ENCODE measurements at regions not wholly inside any gene's neighbourhood (a gene's known extent, or its start where the extent isn't known, plus 50 kb on each side); places are given as distances from the start of the nearest gene placed in this dataset.

DNA sequence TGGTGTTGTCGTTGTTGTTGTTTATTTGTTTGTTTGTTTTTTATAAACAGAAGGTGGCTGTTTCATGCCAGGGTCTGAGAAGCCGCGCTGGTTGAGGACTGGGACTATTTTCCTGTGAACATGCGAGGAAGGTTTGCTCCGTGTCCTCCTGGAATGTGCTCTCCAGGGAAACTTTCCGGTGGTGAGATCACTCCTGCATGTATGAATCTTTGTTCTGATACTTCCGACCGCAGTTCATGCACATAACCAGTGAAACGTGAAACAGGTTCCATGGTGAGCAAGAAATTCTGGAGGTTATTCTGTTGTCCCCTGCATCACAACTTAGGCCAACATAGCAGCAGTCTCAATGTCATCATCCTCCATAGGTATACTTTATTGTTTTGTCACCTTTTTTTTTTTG lies 187.6 kb upstream of the ARGLU1 start:
- no peak for DNase-seq

DNA sequence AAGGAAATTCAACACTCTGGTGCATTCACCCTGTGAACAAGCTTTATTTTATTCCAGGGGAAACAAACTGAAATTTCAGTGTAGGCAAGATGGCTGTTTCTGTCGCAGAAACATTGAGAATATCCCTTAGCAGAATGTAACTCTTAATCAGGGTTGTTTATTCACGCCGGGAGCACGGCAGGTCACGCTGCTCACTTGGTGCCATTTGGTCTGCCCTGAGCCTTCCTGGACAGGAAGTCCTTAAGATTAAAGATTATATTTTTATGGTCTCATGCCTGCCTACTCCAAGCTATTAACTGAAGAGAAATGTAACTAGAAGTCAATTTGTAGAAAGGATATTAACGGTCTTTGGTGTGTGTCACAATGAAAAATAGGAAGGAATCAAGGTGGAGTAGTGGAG lies 185.3 kb upstream of the ARGLU1 start:
- DNase-seq: no peak

DNA sequence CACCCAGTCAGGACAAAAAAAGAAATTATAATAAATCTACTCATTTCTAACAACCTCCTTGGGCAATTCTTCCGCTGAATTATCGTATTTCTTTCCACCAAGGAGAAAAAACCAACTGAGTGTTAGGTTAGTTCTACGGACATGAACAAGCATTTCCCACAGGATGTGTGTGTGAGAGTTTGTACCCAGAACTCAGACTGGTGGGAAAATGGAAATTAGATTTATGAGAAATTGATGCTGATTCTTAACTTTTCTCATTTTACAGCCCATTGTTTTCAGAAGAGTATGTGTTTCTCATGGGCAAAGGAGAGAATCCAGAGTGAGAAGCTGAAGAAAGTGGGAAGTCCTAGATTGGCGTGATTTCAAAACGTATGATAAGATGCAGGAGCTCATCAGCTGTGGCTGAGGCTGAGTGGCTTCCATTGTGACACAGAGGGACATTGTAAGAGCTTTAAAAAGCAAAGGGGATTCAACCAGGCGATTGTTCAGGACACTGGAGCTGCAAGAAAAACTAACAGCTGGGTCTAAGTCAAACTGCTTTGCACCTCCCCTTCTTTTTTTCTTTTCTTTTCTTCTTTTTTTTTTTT lies 184.7 kb upstream of the ARGLU1 start:
- DNase-seq: no peak

DNA sequence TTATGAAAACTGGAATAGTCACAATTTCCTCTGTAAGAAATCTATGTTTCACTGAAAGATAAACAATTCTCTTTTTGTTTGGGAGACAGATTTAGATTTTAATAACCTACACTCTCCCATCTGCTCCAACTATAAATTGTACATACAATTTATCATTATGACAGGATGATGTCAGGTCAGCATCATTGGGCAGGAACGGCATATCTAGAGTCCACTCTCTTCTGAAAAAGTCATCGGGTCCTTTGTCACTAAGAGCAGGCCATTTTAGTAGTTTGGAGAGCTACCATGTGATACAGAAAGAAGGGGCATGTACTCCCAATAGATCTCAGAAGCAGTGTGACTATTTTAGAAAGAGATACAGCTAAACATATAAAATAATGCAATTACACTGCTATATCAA lies 180.8 kb upstream of the ARGLU1 start:
- DNase-seq: no peak

DNA sequence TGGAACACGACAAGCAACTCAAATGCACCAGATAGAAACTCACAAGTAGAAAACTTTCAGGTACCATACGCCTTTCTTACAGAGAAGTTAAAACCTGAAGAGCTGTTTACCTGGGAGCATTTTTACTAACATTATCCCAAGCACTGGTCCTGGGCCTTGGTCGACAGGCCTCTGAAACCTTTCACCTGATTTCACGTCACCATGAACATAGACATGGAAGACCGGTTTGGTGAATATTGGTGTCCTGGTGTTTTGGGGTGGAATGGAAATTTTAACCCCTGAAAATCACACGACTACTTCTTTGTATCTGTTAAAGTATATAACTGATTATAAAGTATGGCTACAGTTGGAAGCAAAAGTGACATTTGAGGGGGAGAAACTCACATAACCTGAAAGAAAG lies 176.6 kb upstream of the ARGLU1 start:
- DNase-seq: no peak

DNA sequence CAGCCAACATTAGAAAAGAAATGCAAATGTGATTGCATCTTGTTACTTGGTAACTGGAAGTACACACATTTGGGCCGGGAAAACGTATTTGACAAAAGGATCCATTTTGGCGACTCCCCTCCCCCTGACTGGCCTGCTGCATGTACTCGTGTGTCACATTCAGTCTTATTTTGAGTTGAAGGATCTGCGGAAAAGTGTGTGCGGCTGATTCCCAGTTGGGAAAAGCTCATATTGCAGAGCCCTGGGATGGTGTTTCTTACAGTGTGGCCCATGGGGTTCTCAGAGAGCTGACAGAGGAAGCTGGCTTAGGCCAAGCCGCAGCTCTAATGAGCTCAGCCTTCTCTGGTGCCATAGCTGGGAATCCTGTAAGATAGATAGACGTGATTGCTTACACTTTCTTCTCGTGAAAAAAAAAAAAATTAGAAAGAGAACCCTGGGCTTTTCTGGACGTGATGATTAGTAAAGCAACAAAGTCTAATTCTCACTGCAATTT lies 170.3 kb upstream of the ARGLU1 start:
- no peak for DNase-seq

DNA sequence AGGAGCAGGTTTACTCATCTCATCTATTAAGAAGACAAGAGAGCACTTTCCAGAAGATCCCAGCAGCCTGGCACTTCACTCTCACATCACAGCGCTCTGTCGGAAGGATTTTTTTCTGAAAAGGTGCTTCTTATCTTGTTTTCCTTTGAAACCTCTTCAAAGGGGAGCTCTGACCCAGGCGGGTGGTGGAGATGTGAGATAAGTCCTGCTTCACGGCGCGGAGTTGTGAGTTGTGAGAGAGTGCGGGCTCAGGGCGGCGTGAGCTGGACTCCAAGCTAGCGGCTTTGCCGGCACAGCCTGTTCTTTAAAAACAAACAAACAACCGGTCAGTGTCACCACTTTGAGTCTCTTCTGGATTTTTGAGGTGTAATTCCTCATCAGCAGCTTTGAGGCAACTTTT lies 169.0 kb upstream of the ARGLU1 start:
- DNase-seq: no peak

DNA sequence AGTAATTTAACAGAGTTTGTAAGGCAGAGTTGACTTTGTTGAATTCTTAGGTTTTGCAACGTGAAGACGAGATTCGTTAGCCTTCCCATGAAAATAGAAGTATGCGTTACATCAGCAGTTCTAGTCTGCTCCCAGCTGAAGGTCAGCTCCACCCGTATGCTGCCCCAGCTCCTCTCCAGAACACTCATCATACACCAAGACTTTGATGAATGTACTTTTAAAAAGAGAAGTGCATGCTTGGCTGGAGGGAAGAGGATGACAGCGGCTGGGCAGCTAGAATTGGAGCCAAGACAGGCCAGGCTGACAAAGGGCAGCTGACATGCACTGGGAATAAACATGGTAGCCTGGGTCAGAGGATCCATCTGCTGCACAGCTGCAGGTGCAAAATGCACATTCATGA lies 166.3 kb upstream of the ARGLU1 start:
- DNase-seq: no peak

DNA sequence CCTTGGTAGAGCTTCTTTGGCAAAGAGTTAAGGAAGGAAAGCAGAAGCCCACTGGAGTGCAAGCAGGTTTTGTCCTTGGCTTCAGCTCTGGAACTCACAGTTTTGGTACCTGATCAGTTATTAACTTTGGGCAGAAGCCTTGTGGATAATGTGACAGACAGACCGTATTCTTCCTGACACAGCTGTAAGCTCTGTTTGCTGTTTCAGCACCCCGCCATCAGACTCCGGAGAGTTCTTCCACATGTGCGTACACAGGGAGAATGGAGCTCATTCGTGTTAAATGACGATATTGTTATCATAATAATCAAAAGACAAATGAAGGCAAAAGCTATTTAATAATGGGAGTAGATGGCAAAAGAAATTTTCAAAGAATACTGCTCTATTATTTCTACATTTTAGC lies 155.1 kb upstream of the ARGLU1 start:
- DNase-seq: no peak

DNA sequence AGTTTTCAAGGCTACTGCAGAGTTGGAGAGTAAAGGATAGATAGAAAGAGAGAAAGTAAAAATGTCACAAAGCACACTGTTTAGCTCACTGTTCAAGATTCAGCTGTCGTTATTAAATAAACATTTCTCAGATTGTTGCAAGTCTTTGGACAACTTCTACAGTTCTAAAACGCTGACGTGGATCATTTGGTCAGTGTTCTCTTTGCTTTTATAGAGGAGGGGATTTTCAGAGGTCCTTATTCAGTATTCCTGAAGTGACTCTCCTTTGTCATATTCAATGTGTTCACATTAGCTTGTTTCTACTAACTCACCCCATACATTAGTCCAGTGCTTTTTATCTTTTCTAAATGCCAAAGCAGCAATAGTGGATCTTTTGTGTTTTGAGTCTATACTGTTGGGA lies 154.7 kb upstream of the ARGLU1 start:
- DNase-seq: no peak

DNA sequence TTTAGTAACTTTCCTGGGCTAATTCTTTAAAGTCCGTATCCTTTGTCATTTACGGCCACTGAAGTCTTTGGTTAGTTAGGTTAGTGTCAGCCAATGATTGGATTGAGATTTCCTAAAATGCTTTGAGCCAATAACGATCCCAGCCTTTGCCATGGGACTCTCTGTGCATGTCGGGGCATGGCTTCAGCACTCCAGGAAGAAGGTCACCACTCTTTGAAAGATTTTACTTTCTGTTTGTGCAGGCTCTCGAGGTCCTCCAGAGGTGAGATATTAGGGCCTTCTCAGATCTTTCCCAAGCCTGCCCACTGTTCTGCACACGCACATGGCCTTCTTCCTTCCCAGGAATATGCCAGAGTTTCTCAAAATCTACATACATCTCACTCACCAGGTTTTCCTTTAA lies 153.7 kb upstream of the ARGLU1 start:
- no peak for DNase-seq

DNA sequence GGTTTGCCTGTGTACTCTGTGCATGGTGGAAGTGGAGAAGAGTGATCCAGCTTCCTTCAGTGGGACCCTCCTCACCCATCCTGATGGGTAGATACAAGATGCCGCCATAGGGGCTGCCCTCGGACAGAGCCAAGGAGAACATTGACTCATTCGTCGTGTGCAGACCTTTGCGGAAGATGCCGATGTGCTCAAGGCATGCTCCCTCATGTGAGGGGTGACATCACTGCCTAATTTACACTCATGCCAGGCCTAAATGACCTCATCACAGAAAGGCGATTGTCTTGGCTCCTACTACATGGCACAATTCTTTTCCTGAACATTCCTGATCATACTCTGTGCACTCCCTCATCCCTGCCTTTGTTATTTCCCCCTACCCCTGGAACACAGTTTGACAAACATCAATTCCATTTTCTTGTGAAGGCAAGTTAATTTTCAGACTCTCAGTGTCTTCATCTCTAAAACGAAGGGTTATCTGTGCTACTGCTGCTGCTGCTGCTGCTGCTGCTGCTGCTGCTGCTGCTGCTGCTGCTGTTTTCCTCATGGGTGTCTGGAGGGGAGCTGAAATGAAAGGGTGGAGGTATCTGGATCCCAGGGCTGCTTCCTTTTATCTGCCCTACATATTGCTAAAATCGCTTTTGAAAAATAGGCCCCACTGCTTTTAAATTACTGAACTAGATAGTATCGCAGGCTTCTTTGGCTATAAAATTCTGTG lies 146.5 kb upstream of the ARGLU1 start:
- DNase-seq: no peak

DNA sequence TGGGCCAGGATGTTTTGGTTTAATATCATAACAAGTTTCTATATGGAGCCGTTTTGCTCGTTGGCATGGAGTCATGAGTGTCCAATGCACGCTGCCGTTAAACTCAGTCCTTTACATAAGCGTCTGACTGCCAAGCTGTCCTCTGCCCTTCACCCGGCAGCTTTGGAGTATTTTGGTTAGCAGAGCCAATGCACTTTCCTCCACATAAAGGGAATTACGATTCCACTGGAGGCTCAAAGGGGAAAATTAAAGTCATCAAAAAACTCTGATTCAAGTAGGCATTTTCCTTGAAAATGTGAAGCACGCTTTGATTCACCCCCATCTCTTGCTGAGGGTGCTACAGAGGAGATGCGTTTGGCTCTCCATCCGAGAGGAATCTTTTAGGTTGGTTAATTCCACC lies 144.4 kb upstream of the ARGLU1 start:
- no peak for DNase-seq

DNA sequence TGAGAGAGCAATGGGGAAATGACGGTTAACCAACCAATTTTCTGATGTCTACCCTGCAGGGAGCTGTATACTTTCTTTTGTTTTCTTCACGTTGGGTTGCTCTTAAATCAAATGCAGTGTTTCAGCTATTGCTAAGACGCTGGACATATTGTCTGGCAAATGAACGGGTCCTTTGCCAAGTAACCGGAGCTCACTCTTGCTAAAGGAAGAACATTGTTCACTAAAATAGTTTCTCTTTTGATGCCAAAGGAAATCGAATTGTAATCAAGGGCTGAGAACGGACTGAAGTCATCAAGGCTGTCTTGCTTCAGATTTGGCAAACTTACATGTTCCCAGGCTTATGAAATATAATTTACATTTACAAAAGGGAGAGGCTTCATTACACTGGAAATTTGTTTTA lies 142.3 kb upstream of the ARGLU1 start:
- DNase-seq: no peak

DNA sequence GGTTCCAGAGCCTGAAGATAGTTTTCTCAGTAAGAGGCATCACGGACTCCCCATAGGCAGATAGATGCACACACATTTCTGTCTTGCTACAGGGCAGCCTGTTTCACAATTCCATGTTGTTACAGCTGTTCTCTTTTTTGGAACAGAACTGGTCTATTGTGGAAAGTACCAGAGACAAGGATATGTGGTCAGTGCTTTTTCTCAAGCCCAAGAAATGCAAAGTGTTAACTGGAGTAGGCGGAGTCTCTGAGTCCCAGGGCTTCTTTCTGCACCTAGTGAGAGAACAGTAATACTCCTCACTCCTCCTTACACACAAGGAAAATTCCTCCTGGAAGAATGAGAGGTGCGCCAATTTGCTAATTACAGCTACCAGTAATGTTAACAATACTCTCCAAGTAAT lies 141.6 kb upstream of the ARGLU1 start:
- no peak for DNase-seq

DNA sequence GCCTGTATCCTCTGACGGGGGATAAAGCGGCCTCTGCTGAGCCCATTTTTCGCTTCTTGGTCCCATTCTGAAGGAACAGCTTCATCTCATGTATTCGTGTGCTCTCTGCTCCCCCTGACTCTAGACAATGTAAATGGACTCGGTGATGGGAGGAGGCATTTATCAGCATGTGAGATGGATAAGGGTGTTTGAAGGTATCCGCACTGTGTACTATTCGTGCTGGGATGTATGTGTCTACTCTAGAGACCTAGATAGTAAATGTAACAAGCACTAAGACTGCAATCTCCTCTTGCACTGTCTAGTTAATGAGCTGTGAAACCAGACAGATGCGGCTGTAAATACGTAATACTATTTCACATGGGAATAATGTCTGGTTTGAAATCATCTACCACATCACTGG lies 134.6 kb upstream of the ARGLU1 start:
- DNase-seq: no peak

DNA sequence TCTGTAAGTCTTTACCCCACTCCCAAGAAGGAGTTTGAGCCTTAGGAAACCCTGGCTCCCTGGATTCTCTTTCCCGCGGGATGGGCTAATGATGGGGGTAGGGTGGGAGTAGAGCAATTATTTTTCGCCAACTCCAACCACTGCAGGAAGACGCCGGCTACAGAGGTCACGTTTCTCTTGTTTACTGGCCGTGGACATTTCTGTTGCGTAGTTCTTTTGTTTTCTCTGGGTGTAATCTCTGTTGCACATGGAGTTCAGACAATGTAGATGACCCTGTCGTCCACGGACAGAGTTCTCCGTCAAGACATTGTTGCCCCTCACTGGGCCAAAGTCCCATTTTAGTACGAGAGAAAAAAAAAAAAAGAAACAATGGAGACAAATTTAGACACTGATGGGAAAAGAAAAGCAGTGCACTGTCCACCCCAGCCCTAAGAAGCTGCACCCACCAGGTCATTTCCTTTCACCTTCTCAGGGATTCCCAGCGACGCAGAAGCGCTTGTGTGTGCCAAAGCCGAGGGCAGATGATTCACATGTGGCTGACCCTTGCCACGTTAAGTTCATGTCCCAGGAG lies 133.9 kb upstream of the ARGLU1 start:
- no peak for DNase-seq

DNA sequence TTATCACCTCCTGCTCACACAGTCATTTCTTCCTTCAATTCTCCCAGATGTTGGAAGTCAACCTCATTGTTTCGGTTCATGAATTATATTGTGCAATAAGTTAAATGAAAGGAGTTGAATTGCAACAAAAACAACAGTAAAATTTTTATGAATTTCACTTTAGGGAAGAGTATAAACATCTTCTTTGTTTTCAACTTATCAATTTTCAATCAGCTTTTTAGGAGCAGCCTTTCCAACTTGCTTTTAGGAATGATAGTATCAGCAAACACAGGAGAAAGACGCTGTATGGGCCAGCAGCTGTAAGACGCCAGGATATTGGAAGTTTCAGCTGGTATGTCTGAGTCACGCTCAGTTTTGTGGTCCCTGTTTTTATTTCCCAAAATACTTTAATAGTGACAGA lies 132.5 kb upstream of the ARGLU1 start:
- no peak for DNase-seq

DNA sequence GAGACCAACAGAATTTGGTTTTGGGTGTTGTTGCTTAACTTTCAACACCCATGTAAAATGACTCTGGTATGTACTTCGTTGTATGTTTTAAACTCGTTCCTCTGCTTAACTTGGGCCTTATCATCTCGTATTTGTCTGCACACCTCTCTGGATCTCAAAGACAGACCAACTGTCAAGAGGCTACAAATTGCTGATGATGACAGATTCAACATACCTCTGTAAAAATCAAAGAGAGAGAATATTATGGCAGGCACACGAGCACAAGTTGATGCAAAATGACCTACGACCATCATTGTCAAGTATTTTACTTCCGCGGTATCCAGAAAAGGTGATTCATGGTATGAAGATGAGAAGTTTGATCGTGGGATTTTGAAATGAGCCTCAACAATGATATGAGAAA lies 132.1 kb upstream of the ARGLU1 start:
- no peak for DNase-seq

DNA sequence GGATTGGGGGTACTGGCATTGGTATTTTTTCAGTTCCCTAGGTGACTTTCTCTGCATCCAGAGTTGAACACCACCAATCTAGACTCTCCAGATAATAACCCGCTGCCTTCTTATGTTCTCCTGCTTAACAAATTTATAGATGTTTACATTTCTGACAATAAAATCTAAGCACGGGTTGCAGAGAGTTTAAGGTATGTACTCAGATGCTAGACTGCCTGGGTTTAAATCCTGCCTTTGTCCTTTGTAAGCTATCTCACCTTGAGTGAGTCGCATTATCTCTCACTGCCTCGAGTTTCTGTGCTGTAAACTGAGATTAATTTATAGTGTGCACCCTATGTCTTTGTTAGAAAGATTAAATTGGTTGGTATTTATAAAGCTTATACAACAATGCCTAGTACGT lies 131.4 kb upstream of the ARGLU1 start:
- no peak for DNase-seq

DNA sequence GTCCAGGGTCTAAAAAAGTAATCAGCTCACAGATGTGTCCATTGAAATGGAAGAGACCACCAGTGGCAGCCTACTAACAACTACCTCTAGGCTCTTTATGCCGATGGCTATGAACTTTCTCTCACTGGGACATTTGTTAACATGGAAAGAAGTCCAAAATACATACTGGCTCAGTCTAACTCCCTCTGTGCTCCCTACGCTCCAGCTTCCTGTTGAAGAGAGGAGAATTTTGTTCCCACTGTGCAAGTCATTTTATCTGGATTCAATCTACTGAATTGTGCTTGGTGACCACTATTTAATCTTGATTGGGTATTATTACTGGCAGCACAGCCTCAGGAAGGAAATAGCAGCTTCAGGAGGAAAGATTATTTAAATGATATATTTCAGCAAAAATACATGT lies 128.8 kb upstream of the ARGLU1 start:
- DNase-seq: no peak

DNA sequence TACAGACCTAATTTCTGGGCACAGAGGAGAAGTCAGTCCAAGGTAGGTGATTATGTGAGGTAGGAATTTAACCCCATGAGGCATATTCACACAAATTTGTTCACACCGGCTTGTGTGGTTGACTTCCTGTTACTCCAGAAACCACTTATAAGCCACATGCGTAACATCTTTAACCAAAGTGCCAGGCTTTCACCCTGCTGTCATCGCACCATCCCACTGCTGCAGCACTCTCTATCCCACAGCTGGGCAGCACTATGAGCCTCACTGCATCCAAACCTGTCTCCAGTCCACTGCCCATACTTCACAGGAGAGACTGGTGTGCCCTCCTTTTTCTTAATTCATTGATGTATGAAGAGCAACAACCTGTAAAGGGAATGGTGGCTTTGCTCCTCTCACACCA lies 128.2 kb upstream of the ARGLU1 start:
- DNase-seq: no peak

DNA sequence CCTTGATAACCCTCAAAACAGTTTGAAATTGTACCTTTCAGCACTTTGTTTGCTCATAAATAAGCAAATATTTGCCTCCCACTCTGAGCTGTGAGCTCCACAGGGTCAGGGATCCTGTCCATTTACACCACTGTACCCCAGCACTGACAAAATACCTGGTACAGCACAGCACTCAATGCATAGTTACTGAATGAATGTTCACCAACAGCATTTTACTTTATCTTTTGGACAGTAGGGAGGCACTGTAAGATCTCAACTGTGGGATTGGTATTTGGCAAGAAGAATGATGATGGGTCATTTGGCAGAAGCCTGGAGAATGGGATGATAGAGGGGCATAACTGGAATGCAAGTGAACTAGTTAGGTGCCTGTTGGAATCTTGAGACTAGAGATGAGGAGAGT lies 127.2 kb upstream of the ARGLU1 start:
- no peak for DNase-seq

DNA sequence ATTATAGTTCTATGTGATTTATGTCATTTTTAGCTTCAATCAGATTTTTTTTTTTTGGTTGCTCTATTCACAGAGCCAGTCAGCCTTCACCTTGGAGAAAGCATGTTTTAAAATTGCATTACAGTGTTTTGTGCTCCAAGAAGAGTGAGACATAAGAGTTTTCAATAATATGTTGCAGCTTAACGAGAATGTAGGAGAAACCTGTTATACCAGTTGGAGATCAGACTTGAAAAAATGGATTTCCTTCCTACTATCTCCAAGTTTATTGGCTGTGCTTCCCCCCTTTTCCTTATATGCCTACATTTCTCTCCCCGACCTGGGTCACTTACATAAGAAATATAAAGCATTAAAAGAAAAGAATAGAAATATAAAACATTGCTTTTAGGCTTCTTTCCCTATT lies 123.9 kb upstream of the ARGLU1 start:
- no peak for DNase-seq

DNA sequence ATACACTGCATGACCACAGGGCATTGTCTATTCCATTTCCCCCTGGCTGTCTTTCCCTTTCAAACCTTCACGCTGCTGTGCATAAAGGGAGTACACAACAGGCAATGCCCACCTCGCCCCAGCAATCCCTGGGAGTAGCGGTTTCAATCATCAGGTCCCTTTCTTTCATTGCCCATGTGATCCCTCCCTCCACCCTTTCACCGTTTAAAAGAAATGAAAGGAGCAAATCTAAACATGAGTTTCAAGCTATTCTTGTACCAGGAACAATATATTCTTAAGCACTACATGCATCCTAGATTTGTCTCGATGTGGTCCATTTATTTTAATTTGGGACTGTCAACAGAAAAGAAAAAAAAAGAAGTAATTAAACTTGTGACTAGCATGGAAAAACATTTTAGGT lies 123.4 kb upstream of the ARGLU1 start:
- DNase-seq: no peak

Measured in NCI-H748 treated with DMSO at 0.1 percent for 48 hours (cell line).